Left renal pelvis (tissue), 4 donors: ENCODE measurements at regions not wholly inside any gene's neighbourhood (a gene's known extent, or its start where the extent isn't known, plus 50 kb on each side); places are given as distances from the start of the nearest gene placed in this dataset.
"Not testable (repeated sequence)": the region's sequence is repeated elsewhere in the genome, so short reads cannot be mapped to it uniquely, and the experiment has no call there.

Experiments
- DNase-seq, 4 donors: peaks; one replicate each; pipeline ENCODE4 v3.0.0-alpha.2; 2013; ENCODE audit warnings: low read depth in 4 of 4, low spot score in 3 of 4

DNA sequence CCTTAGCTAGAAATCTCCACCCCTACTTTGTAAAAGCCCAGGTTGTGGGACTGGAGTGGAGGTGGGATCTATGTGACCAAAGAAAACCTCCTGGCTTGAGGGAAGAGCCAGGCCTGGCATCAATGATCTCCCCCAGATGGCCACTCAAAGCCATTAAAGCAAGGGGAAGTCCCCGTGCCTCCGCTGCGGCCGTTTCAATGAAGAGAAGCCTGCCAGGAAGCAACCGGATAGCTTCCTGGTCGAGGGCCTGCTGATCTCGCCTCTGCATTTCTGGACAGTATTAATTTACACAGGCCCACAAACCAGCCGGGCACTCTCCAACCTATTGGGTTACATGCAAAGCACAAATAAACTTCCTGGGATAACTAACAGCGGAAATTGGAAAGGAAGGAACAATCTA is 160.5 kb upstream of the MSX2 start:
- no peak for DNase-seq

DNA sequence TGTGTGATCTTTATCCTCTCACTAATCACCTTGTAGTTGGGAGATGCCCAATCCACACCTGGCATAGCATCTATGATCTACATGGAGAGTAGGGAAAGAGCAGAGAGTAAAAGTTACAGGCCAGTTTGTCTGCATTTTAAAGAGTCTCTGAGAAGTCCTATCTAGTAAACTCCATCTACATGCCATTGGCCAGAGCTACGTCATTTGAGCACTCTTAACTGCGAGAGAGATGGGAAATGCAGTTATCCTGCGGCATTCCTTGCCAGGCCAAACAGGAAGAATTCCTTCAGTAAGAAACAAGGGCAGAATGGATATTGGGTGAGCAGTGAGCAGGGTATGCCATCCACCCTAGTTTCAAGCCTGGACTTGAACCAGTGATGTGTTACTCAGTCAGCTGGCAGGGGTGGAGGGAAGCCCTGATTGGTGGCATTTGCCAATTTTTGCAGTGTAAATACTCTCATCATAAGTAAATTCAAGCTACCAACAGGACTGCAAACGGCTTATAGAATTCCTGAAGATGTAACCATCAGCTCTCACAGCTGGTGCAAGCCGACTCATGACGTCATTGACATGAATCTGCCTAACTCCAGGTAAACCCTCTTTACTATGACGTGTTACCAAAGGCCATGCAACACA is 156.8 kb upstream of the MSX2 start:
- no peak for DNase-seq

DNA sequence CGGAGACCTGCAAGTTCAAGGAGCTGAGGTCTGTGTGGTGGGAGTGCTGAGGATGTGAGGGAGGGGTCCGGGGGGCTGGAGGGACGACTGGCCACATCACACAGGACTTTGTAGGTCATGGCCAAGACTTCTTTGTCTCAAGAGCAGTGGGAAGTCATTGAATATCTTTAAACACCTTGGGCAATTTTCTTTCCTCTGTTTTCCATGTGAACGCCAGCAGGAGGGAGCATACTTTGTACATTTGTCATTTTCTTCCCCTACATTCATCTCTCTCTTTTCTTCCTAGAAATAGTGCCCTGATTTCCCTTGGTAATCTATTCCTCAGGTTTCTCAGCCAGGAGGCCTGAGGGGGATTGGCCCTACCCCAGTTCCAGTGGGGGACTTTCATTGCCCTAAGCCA is 153.7 kb upstream of the MSX2 start:
- no peak for DNase-seq

DNA sequence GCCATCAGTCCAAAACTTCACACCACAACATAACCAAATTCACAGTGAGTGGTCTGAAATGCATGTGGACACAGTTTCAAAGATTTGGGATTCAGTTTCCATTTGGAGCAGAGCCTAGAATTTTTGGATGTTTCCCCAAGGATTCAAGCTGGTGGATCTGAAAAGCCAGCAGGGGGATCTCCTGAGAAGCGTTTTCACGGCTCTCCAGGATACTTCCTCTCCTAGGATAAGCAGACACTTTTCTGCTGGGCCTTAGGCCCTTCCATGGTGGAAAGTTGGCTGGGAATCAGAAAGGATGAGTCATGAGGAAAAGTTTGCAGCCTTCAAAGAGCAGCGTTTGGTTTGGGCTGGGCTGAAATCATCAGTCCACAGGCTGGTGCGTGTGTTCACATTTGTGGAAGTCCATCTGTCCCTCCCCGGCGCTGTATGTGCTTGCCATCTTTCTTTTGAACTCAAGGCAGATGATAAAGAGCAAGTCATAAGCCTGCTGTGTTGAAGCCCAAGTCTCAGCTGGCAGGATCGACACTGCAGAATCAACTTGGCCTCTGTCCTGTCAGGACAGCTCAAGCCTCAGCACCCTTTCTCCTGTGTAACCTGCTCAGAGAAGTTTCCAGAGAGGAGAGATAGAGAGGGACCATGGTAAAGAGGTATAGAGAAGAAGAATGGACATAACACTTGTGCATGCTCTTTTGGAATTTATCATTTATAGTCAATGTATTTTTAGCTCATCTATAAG is 152.6 kb upstream of the MSX2 start:
- peak in 1 of 4 donors; percentile 10 for DNase-seq

- no peak for DNase-seq
These were observed 151.8 kb upstream of the MSX2 start for GRCh38 chr5:174572591-174572990.

DNA sequence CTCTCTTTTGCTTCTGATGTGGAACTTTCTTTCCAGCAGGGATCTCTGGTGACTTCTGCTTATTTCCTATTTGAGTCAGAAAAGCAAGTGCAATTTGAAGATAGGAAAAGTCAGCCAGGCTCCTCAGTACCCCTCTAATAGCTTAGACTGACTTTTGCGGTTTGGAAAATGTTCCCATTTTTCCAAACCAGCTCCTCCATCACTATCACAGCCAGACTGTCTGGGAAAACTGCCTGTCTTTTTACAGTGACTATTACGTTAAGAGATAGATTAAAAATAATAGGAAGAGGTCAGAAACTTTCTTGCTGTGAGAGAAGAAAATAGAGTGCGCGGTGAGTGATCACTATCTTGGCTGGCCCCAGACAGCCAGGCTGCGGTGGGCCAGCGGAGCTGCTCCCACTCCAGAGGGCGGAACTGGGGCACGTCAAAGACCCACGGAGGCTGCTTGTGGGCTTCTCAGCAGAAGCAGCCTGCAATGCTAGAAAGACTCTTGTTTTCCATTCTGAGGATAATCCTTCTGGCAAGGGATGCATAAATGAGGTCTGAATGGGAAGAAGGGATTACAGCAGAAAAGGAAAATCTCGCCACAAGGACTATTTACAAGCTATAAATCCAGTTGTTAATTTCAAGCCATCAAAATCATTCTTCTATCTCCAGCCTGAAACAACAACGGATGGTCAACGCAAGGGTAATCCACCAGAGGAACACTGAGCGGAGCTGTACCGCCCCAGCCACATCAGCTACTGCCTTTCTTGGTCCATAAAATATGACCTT is 151.0 kb upstream of the MSX2 start:
- DNase-seq = no peak

GRCh38 chr5:174575043-174575442 is 149.3 kb upstream of the MSX2 start:
- DNase-seq = no peak

GRCh38 chr5:174576042-174576441 is 148.3 kb upstream of the MSX2 start:
- DNase-seq = no peak

DNA sequence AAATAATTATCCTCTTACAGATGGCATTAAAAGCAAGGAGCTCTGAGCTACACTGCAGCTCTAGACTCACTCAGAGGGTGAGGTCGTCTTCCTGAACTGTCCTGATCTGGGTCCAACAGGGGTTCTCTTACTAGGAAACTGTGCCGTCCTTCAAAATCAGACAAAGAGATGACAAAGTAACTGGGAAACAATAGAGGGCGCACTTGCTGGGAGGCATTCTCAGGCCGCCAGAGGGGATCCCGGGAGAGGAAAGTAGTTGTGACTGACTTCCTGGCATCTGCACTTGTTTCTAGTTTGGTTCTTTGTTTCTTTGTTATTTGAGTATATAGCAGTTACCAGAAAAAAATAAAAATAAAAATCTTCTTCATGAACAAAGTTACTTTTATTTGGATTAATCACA is 142.9 kb upstream of the MSX2 start:
- DNase-seq = no peak

DNA sequence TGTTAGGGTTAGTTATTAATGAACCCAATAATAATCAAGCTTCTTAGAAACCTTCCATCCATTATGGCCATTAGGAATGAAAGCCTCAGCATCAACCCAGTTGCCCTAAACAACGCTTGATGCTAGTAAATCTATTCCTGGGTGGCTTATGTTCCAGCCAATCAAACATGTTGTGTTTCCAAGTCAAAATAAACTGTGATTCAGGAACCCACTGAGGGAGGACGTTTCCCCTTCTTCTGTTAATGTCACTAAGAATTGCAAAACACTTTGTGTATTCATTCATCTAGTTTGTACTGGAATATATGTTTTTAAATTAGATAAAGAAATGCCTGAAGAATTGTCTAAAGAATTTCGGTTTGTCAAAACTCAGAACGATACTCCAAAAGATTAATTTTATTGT is 142.5 kb upstream of the MSX2 start:
- no peak for DNase-seq

DNA sequence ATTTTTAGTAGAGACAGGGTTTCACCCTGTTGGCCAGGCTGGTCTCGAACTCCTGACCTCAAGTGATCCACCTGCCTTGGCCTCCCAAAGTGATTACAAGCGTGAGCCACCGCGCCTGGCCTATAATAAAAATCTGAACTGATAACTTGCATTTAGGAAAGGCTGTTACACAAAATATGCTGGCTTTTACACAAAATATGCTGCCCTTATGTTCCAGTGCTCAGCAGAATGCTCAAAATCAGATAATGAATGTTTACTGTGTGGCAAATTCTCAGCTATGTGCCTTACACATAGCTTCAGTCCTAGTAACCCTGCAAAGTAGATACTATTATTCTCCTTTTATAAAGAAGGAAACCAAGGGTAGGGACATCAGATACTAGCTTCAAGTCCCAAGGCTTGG is 141.3 kb upstream of the MSX2 start:
- DNase-seq = no peak

DNA sequence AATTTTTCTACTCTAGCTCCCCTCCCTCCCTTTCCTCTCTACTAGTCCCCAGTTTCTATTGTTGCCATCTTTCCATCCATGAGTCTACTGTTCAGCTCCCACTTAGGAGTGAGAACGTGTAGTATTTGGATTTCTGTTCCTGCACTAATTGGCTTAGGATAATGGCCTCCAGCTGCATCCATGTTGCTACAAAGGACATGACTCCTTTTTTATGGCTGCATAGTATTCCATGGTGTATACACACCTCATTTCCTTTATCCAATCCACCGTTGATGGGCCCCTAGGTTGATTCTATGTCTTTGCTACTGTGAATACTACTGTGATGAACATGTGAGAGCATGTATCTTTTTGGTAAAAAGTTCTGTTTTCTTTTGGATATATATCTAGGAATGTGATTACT is 138.9 kb upstream of the MSX2 start:
- DNase-seq = no peak

GRCh38 chr5:174586163-174586562 is 138.2 kb upstream of the MSX2 start:
- DNase-seq = not testable (repeated sequence)

DNA sequence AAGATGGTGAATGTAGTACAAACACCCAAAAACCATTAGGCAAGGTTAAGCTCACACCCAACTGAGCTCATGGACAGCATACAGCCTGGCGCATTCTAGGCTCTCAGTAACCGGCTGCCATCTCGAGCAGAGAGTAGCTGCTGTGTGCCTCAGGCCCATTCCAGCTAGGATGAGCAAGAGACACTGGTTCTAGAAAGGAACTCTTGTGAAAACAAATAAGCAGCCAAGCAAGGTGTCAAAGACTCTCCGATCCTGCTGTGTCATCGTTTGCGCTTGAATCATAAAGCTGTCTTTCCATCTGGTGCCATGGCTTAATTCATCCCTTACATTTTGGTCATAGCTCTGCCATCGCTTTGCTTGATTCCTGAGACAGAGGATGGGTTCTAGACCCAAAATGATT is 135.4 kb upstream of the MSX2 start:
- DNase-seq = no peak

GRCh38 chr5:174589599-174589998 is 134.8 kb upstream of the MSX2 start:
- DNase-seq = no peak

DNA sequence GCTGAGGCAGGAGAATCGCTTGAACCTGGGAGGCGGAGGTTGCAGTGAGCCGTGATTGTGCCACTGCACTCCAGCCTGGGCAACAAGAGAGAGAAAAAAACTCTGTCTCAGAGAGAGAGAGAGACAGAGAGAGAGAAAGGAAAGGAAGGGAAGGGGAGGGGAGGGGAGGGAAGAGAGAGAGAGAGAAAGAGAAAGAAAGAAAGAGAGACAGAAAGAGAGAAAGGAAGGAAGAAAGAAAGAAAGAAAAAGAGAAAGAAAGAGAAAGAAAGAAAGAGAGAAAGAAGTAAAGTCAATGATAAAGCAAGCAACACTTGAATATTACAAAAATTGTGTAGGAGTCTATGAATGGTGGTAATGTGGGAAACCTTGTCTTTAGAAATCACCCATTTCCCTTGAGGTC is 133.6 kb upstream of the MSX2 start:
- no peak for DNase-seq

- DNase-seq = no peak
These were observed 128.0 kb upstream of the MSX2 start for GRCh38 chr5:174596429-174596828.

GRCh38 chr5:174599992-174600391 is 124.4 kb upstream of the MSX2 start:
- no peak for DNase-seq

DNA sequence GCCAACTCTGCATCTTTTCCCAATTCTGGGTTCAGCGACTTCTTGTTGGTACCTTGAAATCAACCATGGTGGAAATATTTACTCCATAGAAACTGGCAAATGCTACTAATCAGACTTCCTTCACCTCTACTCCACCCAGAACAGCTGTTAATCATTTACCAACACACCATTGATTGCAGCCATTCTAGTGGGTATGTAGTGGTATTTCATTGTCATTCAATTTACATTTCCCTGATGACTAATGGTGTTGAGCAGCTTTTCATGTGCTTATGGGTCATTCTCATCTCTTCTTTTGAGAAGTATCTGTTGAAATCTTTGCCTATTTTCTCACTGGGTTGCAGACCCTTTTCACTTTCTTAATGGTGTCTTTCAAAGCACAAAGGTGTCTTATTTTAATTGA is 122.4 kb upstream of the MSX2 start:
- DNase-seq = no peak

GRCh38 chr5:174606153-174606552 is 118.2 kb upstream of the MSX2 start:
- no peak for DNase-seq

- DNase-seq = no peak
These were observed 117.7 kb upstream of the MSX2 start for GRCh38 chr5:174606646-174607045.

DNA sequence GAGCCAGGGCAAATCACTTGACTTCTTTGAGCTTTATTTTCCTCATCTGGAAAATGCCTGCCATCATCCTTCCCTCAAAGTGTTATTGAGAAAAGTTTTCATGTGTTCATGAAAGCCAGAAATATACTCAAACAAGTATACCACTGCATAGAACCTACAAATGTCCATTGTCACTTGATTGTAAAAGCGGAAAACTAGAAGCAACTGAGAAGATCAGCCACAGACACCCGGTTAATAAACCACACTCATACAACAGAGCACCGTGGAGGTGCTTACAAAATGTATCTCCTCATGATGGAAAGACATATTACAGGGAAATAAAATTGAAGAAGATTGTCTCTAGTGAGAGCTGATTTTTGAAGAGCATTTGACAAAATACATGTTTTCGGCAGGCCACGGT is 117.2 kb upstream of the MSX2 start:
- no peak for DNase-seq
